ENCODE measurements at regions not wholly inside any gene's neighbourhood (a gene's known extent, or its start where the extent isn't known, plus 50 kb on each side); places are given as distances from the start of the nearest gene placed in this dataset.

DNA sequence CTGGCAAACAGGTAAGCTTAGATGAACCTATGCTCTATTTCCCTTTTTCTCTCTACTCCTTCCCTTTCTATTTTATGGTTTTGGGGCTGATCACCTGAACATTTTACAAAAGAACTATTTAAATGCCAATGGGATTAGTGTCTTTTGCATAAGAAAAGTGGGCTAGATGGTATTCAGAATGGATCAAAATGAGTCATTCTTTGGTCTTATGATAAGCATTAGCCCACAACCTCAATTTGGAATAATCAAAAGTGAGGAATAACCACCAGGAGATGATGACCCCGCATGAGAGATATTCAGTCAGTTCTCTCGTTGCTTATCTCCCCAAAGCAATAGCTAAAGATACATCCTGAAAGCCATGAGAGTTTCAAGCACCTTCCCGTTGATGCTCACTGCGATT is 399.0 kb upstream of the CADM1 start:
- TF ChIP-seq EZH2 (IDR thresholded peaks at IDR 0.05; ENCODE audit: low read length, missing control alignments): no peak
- TF ChIP-seq, protein P1, sequence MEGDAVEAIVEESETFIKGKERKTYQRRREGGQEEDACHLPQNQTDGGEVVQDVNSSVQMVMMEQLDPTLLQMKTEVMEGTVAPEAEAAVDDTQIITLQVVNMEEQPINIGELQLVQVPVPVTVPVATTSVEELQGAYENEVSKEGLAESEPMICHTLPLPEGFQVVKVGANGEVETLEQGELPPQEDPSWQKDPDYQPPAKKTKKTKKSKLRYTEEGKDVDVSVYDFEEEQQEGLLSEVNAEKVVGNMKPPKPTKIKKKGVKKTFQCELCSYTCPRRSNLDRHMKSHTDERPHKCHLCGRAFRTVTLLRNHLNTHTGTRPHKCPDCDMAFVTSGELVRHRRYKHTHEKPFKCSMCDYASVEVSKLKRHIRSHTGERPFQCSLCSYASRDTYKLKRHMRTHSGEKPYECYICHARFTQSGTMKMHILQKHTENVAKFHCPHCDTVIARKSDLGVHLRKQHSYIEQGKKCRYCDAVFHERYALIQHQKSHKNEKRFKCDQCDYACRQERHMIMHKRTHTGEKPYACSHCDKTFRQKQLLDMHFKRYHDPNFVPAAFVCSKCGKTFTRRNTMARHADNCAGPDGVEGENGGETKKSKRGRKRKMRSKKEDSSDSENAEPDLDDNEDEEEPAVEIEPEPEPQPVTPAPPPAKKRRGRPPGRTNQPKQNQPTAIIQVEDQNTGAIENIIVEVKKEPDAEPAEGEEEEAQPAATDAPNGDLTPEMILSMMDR (conservative IDR thresholded peaks at IDR 0.05 in 1 of 2, IDR thresholded peaks at IDR 0.05 in 1 of 2; ENCODE audit: low read depth in 1 of 2, low read length in 2 of 2): no peak
